HFF-Myc (cell line): ENCODE measurements at regions not wholly inside any gene's neighbourhood (a gene's known extent, or its start where the extent isn't known, plus 50 kb on each side); places are given as distances from the start of the nearest gene placed in this dataset.

ENCODE experiments used
- DNase-seq: peaks from one replicate; pipeline ENCODE4 v3.0.0-alpha.2; 2011; ENCODE audit warnings: low read depth; ENCODE audit errors: extremely low read depth
- H3K4me3 ChIP-seq: replicated peaks from 2 replicates; pipeline ENCODE4 v1.5.1; 2011; ENCODE audit warnings: low read depth, mild to moderate bottlenecking, control low read depth, low read length
- CTCF ChIP-seq: IDR thresholded peaks from 2 replicates; pipeline ENCODE4 v1.5.1; 2012; ENCODE audit warnings: mild to moderate bottlenecking, low read depth, low read length, control low read depth; ENCODE audit errors: missing control alignments

GRCh38 chr22:26846645-26847044 lies 189.3 kb downstream of the MIAT start:
- TF ChIP-seq CTCF, result no peak
- H3K4me3 ChIP-seq, result no peak overlapping the region
- DNase-seq, result no peak

GRCh38 chr22:26847046-26847445 lies 189.7 kb downstream of the MIAT start:
- TF ChIP-seq CTCF, result no peak
- no peak overlapping the region for H3K4me3 ChIP-seq
- DNase-seq, result no peak

- H3K4me3 ChIP-seq, result no peak overlapping the region
- TF ChIP-seq CTCF, result no peak
- no peak for DNase-seq
Measured at GRCh38 chr22:26847816-26848215, 190.4 kb downstream of the MIAT start.

- no peak for DNase-seq
- TF ChIP-seq CTCF, result no peak
- H3K4me3 ChIP-seq, result no peak overlapping the region
Measured at GRCh38 chr22:26848244-26848920, 191.0 kb downstream of the MIAT start.

- no peak overlapping the region for H3K4me3 ChIP-seq
- DNase-seq, result no peak
- TF ChIP-seq CTCF, result no peak
Measured at GRCh38 chr22:26849575-26849974, 192.2 kb downstream of the MIAT start.

- no peak for DNase-seq
- TF ChIP-seq CTCF, result no peak
- no peak overlapping the region for H3K4me3 ChIP-seq
Measured at GRCh38 chr22:26851125-26851524, 193.7 kb downstream of the MIAT start.

GRCh38 chr22:26852176-26852575 lies 194.8 kb downstream of the MIAT start:
- TF ChIP-seq CTCF, result no peak
- no peak for DNase-seq
- no peak overlapping the region for H3K4me3 ChIP-seq
